IPS DF 19.7 (cell line): ENCODE measurements at regions not wholly inside any gene's neighbourhood (a gene's known extent, or its start where the extent isn't known, plus 50 kb on each side); places are given as distances from the start of the nearest gene placed in this dataset.
"Not testable (repeated sequence)": the region's sequence is repeated elsewhere in the genome, so short reads cannot be mapped to it uniquely, and the experiment has no call there.

Experiments used
- DNase-seq: peaks from one replicate; pipeline ENCODE4 v3.0.0-alpha.2; 2013; ENCODE audit warnings: low read depth, low spot score

DNA sequence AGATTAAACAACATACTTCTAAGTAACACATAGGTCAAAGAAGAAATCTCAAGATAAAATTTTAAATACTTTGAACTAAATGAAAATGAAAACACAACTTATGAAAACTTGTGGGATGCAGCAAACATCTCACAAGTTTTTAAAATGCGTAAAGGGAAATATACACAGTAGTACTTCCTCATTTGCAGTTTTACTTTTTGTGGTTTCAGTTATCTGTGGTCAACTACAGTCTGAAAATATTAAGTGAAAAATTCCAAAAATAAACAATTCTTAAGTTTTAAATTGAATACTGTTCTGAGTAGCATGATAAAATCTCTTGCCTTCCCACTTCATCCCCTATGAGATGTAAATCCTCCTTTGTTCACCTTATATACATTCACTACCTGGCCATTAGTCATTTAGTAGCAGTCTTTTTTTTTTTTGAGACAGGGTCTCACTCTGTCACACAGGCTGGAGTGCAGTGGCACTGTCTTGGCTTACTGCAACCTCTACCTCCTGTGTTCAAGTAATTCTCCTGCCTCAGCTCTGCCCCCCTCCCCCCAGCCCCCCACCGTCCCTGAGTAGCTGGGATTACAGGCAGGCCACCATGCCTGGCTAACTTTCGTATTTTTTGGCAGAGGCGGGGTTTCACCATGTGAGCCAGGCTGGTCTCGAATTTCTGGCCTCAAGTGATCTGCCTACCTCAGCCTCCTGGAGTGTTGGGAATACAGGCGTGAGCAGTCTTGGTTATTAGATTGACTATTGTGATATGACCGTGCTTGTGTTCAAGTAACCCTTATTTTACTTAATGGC lies 154.6 kb upstream of the AHI1 start:
- DNase-seq = no peak

DNA sequence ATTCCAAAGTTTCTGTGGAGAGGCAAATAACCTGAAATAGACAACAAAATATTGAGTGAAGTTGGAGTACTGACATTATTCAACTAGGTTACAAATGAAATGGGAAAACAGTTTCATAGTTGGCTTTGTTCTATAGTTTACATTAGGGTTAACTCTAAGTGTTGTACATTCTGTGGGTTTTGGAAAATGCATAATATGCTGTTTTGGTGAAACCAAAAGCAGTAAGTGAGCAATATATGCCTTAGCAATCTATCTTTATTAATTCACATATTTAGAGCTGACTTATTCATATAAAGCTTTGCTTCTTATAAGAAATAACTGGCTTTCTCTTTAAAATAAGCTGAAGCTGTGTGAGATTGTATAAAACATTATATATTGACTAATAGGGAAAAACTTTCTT lies 157.5 kb upstream of the AHI1 start:
- DNase-seq = no peak

DNA sequence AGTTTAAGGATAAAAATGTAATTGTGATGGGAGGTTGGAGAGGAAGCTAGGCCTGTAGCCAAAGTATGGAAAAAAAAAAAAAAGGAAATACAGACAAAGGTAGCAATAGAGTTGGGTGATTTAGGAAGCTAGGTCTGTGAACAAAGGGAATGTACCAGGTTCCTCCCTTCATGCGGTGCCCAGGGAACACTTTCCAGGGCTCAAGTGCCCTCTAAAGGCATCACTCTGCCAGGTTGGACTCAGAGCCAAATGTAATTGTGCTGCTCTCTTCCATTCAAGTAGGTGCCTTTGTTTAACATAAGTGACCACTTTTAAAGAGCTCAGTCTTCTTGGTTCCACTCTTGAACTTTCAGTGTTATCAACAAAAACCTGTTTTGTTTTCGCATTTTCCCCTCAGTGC lies 159.7 kb upstream of the AHI1 start:
- DNase-seq = no peak

DNA sequence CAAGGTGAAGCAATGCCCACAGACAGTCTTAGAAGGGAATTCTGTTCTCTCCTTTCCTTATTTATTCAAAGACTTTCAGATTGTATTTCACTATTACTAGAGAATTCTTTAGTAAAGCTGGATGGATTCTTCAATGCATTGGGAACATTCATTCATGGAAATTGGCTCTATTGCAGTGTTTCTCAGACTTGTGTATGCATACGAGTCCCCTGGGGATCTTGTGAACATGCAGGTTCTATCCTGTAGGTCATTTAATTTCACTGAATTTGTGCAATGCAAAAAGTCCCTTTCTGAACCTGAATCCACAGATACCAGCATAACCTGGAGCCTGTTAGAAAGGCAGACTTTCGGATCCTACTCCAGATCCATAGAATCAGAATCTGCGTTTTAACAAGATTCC lies 160.9 kb upstream of the AHI1 start:
- DNase-seq = no peak

DNA sequence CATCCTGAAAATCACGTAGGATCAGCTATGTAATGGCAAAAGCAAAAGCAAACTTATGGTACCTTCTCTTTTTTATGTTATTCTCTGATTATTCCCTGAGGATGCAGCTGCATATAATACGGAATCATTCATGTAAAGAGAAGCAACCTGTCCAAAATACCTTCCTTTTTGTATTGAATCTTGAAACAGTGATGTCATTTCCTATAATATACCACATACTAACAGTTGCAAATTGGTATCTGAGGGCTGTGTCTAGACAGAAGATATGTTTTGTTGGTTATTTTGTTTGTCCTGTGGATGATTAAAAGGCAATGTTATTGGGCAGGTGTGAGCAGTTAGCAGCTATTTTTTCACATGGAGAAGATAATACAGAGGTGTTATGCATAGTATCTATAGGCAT lies 161.4 kb upstream of the AHI1 start:
- DNase-seq = no peak

DNA sequence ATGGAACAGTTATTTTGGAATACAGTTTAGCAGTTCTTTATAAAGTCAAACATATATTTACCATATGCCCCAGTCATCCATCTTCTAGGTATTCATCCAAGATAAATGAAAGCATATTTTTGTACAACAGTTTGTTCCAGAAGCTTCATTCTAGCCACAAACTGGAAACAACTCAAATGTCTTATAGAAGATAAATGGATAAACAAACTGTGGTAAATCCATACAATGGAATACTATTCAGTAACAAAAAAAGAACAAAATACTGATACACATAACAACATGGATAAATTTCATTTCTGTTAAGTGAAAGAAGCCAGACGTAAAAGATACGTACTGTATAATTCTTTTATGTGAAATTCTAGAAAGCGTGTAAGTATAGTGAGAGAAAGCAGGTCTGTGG lies 167.0 kb upstream of the AHI1 start:
- DNase-seq = no peak

DNA sequence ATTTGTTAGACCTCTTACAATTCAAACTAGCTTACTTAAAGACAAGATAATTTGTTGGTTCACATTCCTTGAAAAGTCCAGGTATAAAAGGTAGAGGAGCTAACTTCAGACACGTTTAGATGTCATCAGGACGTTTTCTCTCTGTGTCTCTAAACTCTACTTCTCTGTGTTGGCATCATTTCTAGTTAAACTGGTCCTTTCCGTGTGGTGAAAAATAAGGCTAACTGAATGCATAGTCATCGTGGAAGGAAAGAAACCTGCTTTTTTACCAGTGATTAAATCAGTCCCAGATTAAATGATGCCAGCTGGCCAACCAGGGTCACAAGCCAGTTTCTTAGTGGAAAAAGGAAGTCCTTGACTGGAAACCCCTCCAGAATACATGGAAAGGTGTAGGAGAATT lies 168.4 kb upstream of the AHI1 start:
- no peak for DNase-seq

DNA sequence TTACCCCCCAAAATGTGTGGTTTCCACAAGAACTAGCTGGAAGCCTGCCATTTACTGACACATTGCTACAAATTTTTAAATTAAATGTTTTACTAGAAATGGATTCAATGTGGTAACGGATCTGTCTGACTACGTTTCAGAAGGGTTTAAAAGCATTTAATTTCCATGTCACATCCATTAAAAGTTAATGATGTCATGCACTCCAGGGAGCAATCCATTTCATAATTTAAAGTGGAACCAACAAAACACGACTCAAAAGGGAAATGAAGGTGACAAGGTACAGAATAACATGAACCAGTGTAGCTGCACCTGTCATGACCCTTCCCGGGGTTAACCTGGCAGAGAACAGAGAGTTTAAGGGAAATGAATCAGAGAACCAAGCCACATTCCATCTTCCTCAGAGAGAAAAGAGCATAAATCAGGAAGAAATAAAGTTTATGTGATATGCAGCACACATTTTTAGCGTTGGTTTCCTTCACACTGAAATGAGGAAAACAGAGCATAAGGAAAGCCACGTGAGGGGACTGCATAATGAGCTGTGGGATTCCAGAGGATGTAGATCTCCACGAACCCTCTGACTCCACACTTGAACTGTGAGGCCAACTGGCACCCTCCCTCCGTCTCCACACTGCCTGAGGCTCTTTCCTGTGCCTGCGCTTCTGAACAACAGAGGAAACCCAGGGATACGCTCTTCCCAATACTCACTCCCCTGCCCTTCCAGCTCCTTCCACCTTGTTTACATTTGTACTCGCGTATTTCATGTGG lies 170.3 kb upstream of the AHI1 start:
- peak; percentile 12 for DNase-seq

DNA sequence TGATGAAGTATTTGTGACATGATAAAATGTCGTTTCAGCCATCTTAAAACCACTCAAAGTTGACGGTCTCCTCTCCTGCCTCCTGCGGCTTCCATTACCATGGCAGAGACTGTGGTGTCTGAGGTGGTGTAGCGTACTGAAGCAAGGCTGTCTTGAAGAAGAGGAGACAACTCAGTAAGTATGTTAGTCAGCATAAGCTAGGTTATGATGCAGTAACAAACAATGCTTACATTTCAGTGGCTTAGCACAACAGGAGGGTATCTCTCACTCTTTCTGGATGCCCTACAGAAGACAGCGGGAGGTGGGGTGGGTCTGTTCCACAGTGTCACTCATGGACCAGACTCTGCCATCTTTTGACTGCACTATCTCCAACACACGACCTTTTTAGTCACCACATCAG lies 174.7 kb upstream of the AHI1 start:
- no peak for DNase-seq

DNA sequence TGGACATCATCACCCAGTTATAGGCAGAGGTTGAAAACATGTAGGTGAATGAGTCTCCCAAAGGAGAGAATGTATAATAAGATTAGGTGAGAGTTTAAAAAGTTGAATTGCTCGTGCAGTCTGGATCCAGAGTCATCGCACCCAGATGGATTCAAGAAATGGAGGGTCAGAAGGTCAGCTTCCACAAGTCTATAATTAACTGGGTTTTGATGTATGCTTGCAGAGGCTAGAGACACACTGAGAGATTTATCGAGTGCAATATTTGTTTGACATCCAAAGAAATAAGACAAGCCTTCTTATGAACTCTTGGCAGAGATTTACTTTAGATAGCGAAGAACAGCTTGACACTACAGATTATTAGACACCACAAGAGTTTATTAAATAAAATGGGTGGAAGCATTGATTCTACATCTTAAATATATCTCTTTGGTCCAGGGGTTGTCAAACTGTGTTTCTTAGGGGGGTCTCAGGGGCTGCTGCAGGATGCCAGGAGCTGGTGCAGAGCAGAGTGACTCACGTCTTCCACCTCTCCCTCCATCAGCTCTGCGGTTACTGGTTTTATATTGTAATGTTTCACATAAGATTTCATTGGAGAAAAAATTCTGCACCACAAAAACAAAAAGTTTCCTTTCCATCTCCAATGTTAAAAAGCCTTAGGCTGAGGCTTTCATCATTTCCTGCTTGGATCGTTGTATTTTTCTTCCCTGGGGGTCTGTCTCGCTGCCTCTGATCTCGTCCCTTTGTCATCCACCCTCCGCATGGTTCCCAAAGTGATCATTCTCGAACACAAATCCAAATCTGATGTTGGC lies 176.2 kb upstream of the AHI1 start:
- no peak for DNase-seq

DNA sequence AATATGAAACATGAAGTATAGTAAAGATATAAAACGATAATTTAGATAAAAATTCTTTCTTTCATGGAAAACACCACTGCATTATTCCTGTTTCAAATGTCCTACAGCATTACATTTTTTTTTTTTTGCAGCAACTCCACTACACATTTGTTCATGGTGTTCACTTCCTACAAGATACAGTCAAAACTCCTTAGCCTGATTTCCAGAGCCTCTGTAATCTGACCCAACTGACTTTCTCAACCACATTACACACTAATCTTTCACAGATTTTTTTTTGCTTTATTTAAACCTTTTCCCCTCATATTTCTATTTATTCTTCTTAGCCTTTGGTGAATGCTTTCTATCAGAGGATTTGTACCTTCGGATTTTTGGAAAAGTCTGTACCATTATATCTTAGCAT lies 176.5 kb upstream of the PDE7B start:
- no peak for DNase-seq

DNA sequence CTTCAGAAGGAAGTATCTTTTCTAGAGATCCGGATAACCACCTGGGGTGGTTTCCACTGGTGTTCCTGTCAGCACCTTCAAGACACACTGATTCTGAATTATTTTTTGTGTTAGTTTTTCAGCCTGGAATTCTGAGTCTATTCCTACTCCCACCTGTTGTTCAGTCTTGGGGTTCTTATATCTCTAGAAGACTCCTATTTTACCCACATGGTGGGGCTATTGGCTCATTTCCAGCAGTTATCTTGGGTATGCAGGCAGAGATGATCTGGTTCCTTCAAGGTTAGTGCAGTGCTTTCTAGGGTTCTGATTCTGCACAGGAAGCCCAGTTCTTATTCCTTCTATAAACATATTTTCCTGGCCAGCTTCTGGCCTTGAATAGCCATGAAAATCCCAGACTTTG lies 175.6 kb upstream of the PDE7B start:
- DNase-seq = peak; percentile 40

DNA sequence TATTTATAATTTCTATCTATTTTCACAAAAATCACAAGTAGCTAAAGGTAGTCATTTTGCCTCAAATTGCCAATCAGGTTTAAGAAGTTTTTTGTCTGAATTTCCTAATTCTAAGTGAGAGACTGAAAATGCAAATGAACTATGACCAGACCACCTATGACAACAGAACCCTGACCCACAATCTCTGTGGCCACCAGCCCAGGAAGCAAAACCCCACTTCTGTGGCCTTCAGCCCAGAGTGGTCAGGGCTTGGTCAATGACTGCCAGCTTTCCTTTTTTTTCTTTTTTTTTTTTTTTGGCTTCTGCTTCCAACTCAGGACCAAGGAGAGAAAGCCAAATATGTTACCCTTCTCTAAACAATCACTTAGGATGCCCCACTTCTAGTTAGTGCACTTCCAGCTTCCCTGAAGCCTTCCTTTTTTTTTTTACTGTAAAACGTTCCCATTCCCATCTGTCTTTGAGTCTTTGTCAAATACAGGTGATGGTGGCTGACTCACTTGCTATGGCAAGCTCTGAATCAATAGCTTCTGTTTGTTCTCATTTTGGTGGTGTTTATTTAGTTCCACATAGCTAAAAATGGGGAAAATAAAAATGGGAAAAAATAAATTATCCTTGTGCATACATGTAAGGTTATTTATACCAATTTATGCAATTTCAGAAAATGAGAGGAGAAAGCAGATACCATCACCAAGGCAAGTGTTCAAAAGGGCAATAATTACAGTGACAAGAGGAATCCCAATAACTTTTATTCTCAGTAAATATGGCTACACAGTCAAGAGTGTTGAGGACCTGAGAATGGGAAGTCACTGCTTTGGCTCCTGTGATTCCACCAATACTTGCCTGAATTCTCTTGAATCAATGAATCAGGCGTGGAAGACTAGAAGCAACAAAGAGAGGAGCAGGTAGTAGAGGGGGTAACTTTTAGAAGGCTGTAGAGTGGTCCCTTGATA lies 170.3 kb upstream of the PDE7B start:
- DNase-seq = no peak

DNA sequence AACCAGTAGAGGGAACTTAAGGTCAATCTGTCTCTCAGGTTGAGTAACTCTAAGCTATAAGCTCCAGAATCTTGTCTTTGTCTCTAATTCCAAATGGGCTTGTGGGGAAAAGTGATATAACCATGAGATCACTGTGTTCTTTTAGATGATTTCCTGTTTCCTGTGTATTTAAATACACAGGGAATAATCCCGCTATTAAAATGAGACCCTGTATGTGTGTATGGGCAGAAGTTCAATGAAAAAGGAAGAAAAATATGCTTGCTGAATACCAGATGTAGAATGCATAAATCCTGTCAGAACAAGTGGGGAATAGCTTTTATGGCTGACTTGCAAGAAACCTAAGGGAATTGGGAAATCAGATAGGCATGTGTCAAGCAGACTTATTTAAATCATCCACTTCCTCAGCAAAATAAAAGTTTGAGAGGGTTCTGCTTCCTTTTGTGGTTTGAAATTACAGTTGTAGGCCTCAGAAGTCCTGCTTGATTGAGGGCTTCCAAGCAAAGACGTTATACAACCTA lies 164.7 kb upstream of the PDE7B start:
- DNase-seq = no peak

DNA sequence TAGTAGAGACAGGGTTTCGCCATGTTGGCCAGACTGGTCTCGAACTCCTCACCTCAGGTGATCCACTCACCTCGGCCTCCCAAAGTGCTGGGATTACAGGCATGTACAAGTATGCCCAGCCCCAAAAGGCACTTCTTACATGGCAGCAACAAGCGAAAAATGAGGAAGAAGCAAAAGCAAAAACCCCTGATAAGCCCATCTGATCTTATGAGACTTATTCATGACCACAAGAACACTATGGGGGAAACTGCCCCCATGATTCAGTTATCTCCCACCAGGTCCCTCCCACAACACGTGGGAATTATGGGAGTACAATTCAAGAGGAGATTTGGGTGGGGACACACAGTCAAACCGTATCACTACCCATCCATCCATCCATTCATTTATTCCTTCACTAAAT lies 163.0 kb upstream of the PDE7B start:
- DNase-seq = not testable (repeated sequence)

DNA sequence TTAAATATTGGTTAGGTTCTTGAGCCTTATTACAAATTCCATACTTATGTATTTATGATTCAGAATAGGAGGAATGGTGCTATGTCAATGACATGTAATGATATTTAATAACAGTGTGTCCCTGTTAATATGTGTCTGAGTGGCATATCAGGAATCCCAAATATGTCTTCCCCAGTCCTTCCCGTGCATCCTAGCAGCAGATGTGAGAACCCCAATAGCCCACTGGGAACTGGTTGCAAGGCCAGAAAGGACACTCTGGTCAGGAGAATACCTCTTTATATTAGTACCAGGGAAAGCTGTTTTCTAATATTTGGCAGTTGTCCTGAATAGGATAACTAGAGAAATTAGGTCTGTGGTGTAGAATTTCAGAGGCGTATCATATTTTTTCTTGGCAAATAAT lies 159.1 kb upstream of the PDE7B start:
- no peak for DNase-seq

DNA sequence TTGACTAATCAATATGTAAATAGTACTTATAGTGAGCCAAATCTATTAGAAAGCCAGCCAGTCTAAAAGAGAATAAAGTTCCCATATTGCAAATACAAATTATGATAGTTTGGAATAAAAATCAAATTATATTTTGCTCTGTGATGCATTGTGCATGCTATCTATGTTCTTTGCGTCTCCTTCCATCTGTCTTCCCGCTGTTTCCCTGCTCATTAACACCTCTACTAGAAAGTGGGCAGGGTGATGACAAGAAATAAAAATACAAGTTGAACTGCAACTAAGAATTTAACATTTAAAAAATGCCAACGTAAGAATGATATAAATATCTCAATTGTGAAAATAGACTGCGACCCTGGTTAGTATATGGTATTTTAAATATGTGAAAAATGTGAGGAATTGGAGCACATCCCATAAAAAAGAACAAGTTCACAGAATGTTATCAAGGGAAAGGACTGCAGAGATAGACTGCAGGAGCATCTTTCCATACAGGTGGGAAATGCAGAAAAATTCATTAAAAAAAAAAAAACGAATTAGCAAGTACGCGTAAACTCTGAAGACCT lies 157.6 kb upstream of the PDE7B start:
- DNase-seq = no peak

DNA sequence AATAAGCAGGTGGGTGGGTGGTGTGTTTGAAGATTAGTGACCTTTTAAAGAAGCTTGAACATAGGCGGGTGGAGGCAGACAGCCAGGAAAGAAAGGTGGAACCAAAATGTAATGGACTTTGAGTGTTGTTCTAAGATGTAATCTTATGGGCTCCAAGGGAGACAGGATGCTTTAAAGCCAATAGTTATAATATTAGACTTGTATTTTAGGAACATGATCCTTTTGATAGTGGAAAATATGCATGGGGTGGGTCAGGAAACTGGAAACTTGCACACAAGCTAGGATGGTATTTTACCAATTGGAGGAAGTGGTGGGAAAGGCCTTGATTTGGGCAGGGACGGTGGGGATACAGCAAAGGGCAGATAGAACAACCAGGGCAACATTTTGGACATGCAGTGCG lies 151.8 kb upstream of the PDE7B start:
- DNase-seq = no peak

DNA sequence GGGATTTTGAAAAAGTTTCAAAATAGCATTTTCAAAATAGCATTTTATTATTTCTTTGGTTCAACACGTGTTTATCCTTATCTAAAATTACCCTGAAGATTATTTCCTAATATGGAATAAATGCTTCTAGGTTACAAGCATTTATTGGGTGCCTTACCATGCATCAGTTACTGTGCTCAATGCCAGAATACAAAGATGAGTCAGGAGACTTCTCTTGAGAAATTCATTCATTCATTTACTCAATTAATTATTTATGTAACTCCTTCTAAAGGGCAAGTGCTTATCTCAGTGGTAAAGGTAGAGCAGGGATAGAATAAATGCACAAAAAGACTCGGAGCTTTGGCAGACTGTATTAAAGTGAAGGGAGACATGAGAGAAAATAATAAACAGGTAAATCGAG lies 150.1 kb upstream of the PDE7B start:
- no peak for DNase-seq

DNA sequence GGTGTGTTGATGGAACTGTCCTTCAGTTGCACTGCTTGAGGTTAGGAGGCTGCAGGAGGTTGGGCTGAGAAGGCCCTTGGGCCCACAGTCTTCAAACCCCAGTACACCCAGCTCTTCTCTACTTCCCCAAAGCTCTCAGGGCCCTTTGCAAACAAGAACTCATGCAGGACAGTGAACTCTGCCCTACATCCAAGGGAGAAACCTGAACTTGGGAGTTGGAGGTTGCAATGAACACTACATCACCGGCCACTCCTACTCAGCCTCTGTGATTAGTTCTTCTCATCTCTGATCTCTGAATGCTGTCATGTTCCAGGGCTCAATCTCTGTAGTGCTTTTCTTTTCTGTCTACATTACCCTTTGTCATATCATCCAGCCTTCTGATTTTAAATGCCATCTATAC lies 148.5 kb upstream of the PDE7B start:
- no peak for DNase-seq

DNA sequence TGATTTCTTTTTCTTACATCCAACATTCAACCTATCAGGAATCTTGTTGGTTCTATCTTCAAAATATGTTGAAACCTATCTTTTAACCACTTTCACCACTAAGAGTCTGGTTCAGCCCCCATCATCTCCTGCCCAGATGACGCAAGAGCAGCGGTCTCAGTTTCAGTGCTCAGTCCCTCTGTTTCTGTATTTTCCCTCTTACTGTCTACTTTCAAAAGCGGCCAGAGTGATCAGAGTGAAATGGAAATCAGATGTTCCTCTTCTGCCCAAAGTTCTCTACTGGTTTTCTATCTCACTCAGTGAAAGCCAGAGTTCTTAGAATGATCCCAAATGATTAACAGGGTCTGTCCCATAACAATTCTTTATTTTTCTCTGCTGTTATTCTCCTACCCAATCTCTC lies 147.9 kb upstream of the PDE7B start:
- DNase-seq = no peak
